D721Med (cell line): ENCODE measurements at regions not wholly inside any gene's neighbourhood (a gene's known extent, or its start where the extent isn't known, plus 50 kb on each side); places are given as distances from the start of the nearest gene placed in this dataset.
"Not testable (repeated sequence)": the region's sequence is repeated elsewhere in the genome, so short reads cannot be mapped to it uniquely, and the experiment has no call there.

Experiments used
- DNase-seq: peaks from one replicate; pipeline ENCODE4 v3.0.0; 2011; ENCODE audit warnings: low spot score; ENCODE audit not compliant: insufficient read length
- FAIRE-seq: peaks from 2 replicates; lab custom pipeline; 2011; peaks lifted over from hg19 to GRCh38; lab: Jason Lieb, UNC
- TF ChIP-seq, protein P1 (sequence below): IDR thresholded peaks from 2 replicates; pipeline ENCODE4 v1.5.1; 2012; ENCODE audit warnings: mild to moderate bottlenecking, control low read depth; ENCODE audit not compliant: insufficient read depth; ENCODE audit errors: missing control alignments

DNA sequence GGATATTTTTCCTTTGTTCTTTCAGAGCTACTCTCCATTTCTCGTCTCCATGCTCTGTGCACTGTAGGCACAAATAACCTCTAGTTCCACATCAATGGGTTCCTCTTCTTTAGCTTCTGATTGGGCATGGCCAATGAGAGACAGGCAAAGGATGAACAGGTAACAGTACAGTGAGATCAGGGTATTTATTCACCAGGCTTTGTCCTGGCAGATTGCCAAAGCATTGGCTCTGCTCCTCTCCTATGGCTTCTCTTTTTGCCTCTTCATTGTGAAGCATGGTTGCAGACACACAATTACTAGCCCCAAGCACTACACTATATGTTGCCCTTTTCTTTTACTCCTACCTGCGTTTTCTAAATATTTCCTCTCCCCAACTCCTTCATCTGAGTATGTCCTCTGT lies 215.1 kb upstream of the ARRDC3 start:
- TF ChIP-seq, protein P1, sequence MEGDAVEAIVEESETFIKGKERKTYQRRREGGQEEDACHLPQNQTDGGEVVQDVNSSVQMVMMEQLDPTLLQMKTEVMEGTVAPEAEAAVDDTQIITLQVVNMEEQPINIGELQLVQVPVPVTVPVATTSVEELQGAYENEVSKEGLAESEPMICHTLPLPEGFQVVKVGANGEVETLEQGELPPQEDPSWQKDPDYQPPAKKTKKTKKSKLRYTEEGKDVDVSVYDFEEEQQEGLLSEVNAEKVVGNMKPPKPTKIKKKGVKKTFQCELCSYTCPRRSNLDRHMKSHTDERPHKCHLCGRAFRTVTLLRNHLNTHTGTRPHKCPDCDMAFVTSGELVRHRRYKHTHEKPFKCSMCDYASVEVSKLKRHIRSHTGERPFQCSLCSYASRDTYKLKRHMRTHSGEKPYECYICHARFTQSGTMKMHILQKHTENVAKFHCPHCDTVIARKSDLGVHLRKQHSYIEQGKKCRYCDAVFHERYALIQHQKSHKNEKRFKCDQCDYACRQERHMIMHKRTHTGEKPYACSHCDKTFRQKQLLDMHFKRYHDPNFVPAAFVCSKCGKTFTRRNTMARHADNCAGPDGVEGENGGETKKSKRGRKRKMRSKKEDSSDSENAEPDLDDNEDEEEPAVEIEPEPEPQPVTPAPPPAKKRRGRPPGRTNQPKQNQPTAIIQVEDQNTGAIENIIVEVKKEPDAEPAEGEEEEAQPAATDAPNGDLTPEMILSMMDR, result no peak
- FAIRE-seq (no peak), DNase-seq (no peak)

DNA sequence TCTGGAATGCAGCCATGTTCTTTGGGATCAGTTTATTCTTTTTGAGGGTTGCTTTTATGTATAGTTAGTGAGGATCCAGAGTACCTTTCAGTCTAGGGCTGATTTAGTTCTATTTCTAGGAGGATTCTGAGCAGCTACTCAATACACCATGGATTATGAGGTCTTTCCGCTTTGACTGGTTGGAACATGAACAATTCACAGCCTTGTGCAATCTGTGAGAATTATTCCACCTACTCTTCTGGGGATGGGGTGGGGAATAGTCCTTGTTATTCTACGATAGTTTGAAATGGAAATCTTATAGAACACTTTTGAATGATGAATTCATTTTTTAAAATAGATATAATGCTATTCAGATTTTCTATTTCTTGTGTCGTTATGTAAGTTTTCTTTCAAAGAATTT lies 212.3 kb upstream of the ARRDC3 start:
- DNase-seq (no peak), FAIRE-seq (no peak)
- TF ChIP-seq, protein P1, result no peak

DNA sequence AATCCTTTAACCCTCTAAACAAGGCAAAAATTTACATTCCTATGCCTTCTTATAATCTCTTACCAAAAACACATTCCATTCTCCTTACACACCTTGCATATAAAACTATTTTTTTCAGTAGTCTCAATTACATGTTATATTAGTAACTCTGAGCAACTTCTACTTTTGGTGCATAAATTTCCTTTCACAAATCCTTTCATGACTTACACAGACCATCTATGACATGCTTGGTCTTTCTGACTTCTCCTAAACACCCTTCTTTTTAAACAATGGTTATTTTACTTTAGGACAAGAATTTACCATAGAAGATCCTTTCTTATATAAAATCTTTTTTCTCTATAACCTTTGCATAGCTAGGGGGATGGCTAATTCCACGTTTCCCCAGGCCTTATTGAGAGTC lies 208.0 kb upstream of the ARRDC3 start:
- no peak for FAIRE-seq
- DNase-seq, result no peak
- TF ChIP-seq, protein P1, result no peak

DNA sequence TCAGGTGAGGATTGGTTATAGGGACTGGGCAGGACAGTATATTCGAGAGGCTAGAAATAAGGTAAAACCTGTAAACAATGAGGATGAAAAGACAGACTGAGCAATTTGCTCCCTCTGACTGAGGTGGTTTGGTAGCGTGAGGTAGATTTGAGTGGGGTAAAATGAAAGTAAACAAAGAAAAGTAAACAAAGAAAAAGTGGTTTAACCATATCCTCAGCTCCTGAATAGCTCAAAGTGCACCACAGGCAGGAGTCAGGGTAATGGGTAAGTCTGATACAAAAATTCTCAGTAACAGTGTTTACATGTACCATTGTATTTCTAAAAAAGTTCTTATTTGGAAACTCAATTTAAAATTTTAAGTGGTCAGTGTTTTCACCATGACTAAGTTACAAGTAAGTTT lies 203.1 kb upstream of the ARRDC3 start:
- no peak for FAIRE-seq
- no peak for DNase-seq
- TF ChIP-seq, protein P1, result no peak

DNA sequence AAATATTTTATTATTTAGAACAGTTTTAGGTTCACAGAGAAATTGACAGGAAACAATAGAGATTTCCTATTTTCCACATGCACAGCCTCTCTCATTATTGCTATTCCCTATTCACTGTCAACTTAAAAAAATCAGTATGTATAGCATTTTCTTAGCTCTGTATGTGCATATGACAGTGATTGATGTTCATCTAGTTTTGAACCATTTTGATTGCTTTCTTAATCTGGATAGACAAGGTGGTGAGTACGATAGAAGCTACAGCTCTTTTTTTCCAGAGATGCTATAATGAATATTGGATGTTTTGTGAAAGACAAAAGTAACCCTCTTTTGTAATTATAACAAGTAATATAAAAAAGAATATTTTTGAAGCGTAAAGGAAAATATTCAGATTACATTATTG lies 201.2 kb upstream of the ARRDC3 start:
- no peak for DNase-seq
- TF ChIP-seq, protein P1, result no peak
- no peak for FAIRE-seq

DNA sequence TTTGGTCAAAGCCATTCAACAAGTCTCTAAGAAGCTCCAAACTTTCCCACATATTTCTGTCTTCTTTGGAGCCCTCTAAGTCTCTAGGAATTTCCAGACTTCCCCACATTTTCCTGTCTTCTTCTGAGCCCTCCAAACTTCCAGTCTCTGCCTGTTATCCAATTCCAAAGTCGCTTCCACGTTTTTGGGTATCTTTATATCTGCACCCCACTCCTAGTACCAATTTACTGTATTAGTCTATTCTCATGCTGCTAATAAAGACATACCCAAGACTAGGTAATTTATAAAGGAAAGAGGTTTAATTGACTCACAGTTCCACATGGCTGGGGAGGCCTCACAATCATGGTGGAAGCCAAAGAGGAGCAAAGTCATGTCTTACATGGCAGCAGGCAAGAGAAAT lies 182.9 kb upstream of the ARRDC3 start:
- FAIRE-seq, DNase-seq: not testable (repeated sequence)

DNA sequence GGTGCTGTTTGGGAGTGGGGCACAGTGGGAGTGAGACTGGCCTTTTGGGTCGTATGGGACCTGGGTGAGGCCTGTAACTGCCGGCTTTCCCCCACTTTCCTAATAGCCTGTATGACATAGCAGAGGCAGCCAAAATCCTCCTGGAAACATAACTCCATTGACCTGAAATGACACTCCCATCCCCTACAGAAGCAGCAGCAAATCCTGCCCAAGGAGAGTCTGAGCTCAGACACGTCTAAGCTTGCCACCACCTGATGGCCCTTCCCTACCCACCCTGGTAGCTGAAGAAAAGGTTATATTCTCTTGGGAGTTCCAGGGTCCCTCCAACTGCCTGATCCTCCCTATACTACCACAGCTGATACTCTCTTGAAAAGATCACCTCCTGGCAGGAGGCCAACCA lies 179.8 kb upstream of the ARRDC3 start:
- DNase-seq, result no peak
- no peak for FAIRE-seq
- TF ChIP-seq, protein P1, result no peak

DNA sequence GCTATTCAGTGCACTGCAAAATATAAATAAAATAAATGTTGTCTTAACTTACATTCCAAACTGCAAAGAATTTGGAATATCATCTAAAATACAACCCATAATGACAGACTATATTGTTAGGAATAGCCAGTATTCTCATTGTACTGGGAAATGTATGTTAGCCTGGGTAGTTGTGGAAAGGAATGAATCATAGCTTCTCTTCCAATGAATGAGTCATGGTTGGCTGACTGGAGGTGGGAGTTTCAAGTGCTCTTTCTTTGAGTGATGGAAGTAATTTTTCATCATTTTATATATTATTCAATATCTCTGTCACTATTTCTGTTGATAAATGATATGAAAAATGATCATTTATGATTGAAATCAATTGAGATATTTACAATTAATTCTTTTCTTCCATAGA lies 158.6 kb upstream of the ARRDC3 start:
- FAIRE-seq, result no peak
- DNase-seq, result no peak
- TF ChIP-seq, protein P1, result no peak
